ENCODE measurements at regions not wholly inside any gene's neighbourhood (a gene's known extent, or its start where the extent isn't known, plus 50 kb on each side); places are given as distances from the start of the nearest gene placed in this dataset.

- DNase-seq (ENCODE audit: low spot score), result no peak
Measured at GRCh38 chr1:98382986-98383740, 278.4 kb upstream of the SNX7 start.

- DNase-seq (ENCODE audit: low spot score), result no peak
Measured at GRCh38 chr1:98382586-98382985, 278.9 kb upstream of the SNX7 start.

GRCh38 chr1:98374098-98374497 is 287.4 kb upstream of the SNX7 start:
- DNase-seq (ENCODE audit: low spot score), result no peak

GRCh38 chr1:98373056-98373455 is 288.5 kb upstream of the SNX7 start:
- DNase-seq (ENCODE audit: low spot score), result no peak

GRCh38 chr1:98371764-98372163 is 289.8 kb upstream of the SNX7 start:
- DNase-seq (ENCODE audit: low spot score), result no peak

- no peak for DNase-seq (ENCODE audit: low spot score)
Measured at GRCh38 chr1:98369463-98369862, 292.1 kb upstream of the SNX7 start.

- DNase-seq (ENCODE audit: low spot score), result no peak
Measured at GRCh38 chr1:98368995-98369394, 292.5 kb upstream of the SNX7 start.

- no peak for DNase-seq (ENCODE audit: low spot score)
Measured at GRCh38 chr1:98367426-98367825, 294.1 kb upstream of the SNX7 start.

- DNase-seq (ENCODE audit: low spot score), result no peak
Measured at GRCh38 chr1:98366343-98366742, 295.2 kb upstream of the SNX7 start.

- no peak for DNase-seq (ENCODE audit: low spot score)
Measured at GRCh38 chr1:98364544-98364943, 297.0 kb upstream of the SNX7 start.

- no peak for DNase-seq (ENCODE audit: low spot score)
Measured at GRCh38 chr1:98360864-98361263, 300.7 kb upstream of the SNX7 start.

GRCh38 chr1:98355656-98356383 is 305.7 kb upstream of the SNX7 start:
- no peak for DNase-seq (ENCODE audit: low spot score)

- no peak for DNase-seq (ENCODE audit: low spot score)
Measured at GRCh38 chr1:98352378-98352777, 309.1 kb upstream of the SNX7 start.

- DNase-seq (ENCODE audit: low spot score), result no peak
Measured at GRCh38 chr1:98351561-98351960, 310.0 kb upstream of the SNX7 start.

GRCh38 chr1:98345417-98345816 is 316.1 kb upstream of the SNX7 start:
- no peak for DNase-seq (ENCODE audit: low spot score)

- no peak for DNase-seq (ENCODE audit: low spot score)
Measured at GRCh38 chr1:98344731-98345130, 316.8 kb upstream of the SNX7 start.

GRCh38 chr1:98342566-98342965 is 319.0 kb upstream of the SNX7 start:
- no peak for DNase-seq (ENCODE audit: low spot score)

GRCh38 chr1:98340511-98340910 is 321.0 kb upstream of the SNX7 start:
- DNase-seq (ENCODE audit: low spot score), result no peak

- DNase-seq (ENCODE audit: low spot score), result no peak
Measured at GRCh38 chr1:98336472-98337083, 324.9 kb upstream of the SNX7 start.

GRCh38 chr1:98333936-98334335 is 327.6 kb upstream of the SNX7 start:
- DNase-seq (ENCODE audit: low spot score), result no peak

- DNase-seq (ENCODE audit: low spot score), result no peak
Measured at GRCh38 chr1:98333406-98333805, 328.1 kb upstream of the SNX7 start.

- DNase-seq (ENCODE audit: low spot score), result no peak
Measured at GRCh38 chr1:98331718-98332311, 329.7 kb upstream of the SNX7 start.

GRCh38 chr1:98331243-98331642 is 330.3 kb upstream of the SNX7 start:
- no peak for DNase-seq (ENCODE audit: low spot score)
